ENCODE measurements at regions not wholly inside any gene's neighbourhood (a gene's known extent, or its start where the extent isn't known, plus 50 kb on each side); places are given as distances from the start of the nearest gene placed in this dataset.

DNA sequence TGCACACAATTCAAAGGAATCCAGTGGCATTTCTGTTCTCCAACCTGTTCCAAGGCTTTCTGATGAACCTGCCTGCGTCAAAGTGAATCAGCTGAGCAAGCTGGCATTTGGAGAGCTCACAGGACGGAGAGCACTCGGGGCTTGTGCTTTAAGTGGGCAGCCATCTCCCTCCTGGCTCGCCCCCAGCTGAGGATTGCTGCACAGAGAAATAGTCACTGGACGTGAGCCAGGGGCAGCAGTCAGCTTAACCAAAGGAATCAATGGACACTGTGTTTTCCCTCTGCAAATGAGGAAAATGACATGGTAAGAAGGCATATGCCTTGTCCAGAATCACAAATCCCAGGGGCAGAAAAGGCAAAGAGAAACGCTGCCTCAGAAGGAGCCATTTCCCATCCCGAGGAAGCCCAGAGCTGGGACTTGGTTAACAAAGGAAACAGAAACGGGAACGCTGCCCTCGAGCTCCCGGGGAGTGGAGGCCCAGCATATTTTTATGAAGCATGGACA, 299.4 kb downstream of the ZSWIM6 start:
- Histone ChIP-seq H3K36me3 (ENCODE audit: control insufficient read depth in 2 of 2, insufficient read depth in 2 of 2, low read length in 2 of 2) (no peaks in the 10 kb centered on the region), H3K27ac (ENCODE audit: low read depth in 2 of 2, low read length in 2 of 2) (no peak overlapping the region), H3K4me1 (ENCODE audit: control insufficient read depth in 2 of 2, insufficient read depth in 2 of 2, low read length in 2 of 2) (peaks cover 0 to 3% of the 10 kb centered on the region in 2 donors), H3K27me3 (ENCODE audit: control insufficient read depth in 2 of 2, insufficient read depth in 2 of 2, low read length in 2 of 2) (no peaks in the 10 kb centered on the region), H3K4me3 (ENCODE audit: low read length in 2 of 2) (no peak overlapping the region), H3K9ac (ENCODE audit: low read depth in 1 of 2, low read length in 2 of 2) (no peak overlapping the region), H3K9me3 (ENCODE audit: control insufficient read depth in 2 of 2, low read length in 2 of 2) (no peaks in the 10 kb centered on the region)

DNA sequence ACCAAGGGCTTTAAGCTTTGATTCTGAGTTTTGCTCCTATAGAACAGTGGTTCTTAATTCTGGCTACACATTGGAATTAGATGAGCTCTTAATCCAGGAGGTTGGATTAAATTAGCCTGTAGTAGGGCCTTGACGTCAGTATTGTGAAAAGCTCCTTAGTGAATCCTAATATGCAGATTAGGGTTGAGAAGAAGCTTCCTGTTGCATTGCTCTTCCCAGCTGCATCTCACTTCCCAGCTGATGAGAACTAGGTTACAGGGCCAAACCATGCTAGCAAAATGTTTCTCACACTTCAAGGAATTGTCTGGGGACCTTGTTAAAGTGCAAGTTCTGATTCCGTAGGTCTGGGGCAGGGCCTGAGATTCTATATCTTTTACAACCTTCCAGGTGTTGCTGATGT, 300.0 kb downstream of the ZSWIM6 start:
- H3K4me3 ChIP-seq (ENCODE audit: low read length in 2 of 2), result no peak overlapping the region
- H3K4me1 ChIP-seq (ENCODE audit: control insufficient read depth in 2 of 2, insufficient read depth in 2 of 2, low read length in 2 of 2), result no peaks in the 10 kb centered on the region
- H3K27me3 ChIP-seq (ENCODE audit: control insufficient read depth in 2 of 2, insufficient read depth in 2 of 2, low read length in 2 of 2), result no peaks in the 10 kb centered on the region
- no peaks in the 10 kb centered on the region for H3K36me3 ChIP-seq (ENCODE audit: control insufficient read depth in 2 of 2, insufficient read depth in 2 of 2, low read length in 2 of 2)
- no peak overlapping the region for H3K27ac ChIP-seq (ENCODE audit: low read depth in 2 of 2, low read length in 2 of 2)
- H3K9ac ChIP-seq (ENCODE audit: low read depth in 1 of 2, low read length in 2 of 2), result no peak overlapping the region
- H3K9me3 ChIP-seq (ENCODE audit: control insufficient read depth in 2 of 2, low read length in 2 of 2), result no peaks in the 10 kb centered on the region

DNA sequence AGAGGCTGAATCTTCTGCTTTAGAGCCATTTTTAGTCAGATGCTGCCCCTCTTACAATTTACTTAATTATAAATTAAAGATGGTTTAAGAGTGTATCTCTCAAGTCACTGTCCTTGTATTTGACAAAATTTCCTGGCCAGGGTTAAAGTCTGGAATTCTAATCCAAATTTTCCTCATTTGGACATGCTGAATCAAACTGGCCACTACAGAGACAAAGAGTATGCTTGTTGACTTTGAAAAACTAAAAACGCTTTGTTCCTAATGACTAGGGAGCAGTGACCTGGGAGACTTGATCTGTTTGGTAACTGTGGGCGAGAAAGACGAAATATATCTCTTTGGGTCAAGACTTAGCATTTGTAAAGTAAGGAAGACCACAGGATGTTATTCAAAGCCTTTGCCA, 303.2 kb downstream of the ZSWIM6 start:
- H3K4me3 ChIP-seq (ENCODE audit: low read length in 2 of 2), result no peak overlapping the region
- no peaks in the 10 kb centered on the region for H3K4me1 ChIP-seq (ENCODE audit: control insufficient read depth in 2 of 2, insufficient read depth in 2 of 2, low read length in 2 of 2)
- H3K36me3 ChIP-seq (ENCODE audit: control insufficient read depth in 2 of 2, insufficient read depth in 2 of 2, low read length in 2 of 2), result no peaks in the 10 kb centered on the region
- no peak overlapping the region for H3K27ac ChIP-seq (ENCODE audit: low read depth in 2 of 2, low read length in 2 of 2)
- no peaks in the 10 kb centered on the region for H3K9me3 ChIP-seq (ENCODE audit: control insufficient read depth in 2 of 2, low read length in 2 of 2)
- H3K27me3 ChIP-seq (ENCODE audit: control insufficient read depth in 2 of 2, insufficient read depth in 2 of 2, low read length in 2 of 2), result no peaks in the 10 kb centered on the region
- H3K9ac ChIP-seq (ENCODE audit: low read depth in 1 of 2, low read length in 2 of 2), result no peak overlapping the region

DNA sequence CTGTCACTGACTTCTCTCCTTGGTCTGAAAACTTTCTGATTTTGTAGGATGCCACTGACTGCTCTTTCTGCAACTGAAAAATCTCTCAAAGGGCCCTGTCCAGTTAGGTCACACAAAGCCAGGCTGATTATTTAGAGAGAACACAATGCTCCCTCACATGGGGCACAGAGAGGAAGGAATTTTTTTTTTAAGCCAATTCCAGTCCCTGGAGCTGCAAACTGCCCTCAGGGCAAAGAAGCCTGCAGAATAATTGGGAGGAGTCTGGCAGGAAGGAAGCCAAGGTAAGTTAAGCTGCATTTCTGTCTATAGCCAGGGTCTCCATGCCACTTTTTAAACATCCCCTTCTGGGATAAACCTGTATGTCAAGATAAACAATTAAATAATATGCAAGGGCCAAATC, 305.5 kb downstream of the ZSWIM6 start:
- Histone ChIP-seq H3K27ac (ENCODE audit: low read depth in 2 of 2, low read length in 2 of 2) (no peak overlapping the region), H3K36me3 (ENCODE audit: control insufficient read depth in 2 of 2, insufficient read depth in 2 of 2, low read length in 2 of 2) (no peaks in the 10 kb centered on the region), H3K9me3 (ENCODE audit: control insufficient read depth in 2 of 2, low read length in 2 of 2) (no peaks in the 10 kb centered on the region), H3K4me3 (ENCODE audit: low read length in 2 of 2) (no peak overlapping the region), H3K9ac (ENCODE audit: low read depth in 1 of 2, low read length in 2 of 2) (no peak overlapping the region), H3K4me1 (ENCODE audit: control insufficient read depth in 2 of 2, insufficient read depth in 2 of 2, low read length in 2 of 2) (no peaks in the 10 kb centered on the region), H3K27me3 (ENCODE audit: control insufficient read depth in 2 of 2, insufficient read depth in 2 of 2, low read length in 2 of 2) (no peaks in the 10 kb centered on the region)

DNA sequence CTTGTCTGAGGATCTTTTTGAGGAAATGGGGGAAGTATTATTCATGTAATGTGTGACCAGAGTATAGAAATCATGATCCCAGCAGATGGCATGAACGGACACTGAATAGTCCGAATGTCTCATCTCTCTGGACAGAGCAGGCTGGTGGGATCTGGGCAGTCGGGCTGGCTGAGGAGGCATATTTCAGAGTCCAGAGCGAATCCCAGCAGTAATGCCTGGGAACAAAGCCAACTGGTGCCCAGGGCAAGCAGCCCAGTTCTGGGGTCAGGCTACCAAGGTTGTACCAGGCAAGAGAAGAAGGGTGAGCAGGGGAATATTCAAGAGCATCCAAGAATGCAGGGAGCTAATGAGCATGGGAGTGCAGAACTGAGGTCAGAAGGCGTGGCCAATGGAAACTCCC, 306.4 kb downstream of the ZSWIM6 start:
- Histone ChIP-seq H3K27ac (ENCODE audit: low read depth in 2 of 2, low read length in 2 of 2) (no peak overlapping the region), H3K9ac (ENCODE audit: low read depth in 1 of 2, low read length in 2 of 2) (no peak overlapping the region), H3K4me3 (ENCODE audit: low read length in 2 of 2) (no peak overlapping the region), H3K4me1 (ENCODE audit: control insufficient read depth in 2 of 2, insufficient read depth in 2 of 2, low read length in 2 of 2) (no peaks in the 10 kb centered on the region), H3K27me3 (ENCODE audit: control insufficient read depth in 2 of 2, insufficient read depth in 2 of 2, low read length in 2 of 2) (no peaks in the 10 kb centered on the region), H3K9me3 (ENCODE audit: control insufficient read depth in 2 of 2, low read length in 2 of 2) (no peaks in the 10 kb centered on the region), H3K36me3 (ENCODE audit: control insufficient read depth in 2 of 2, insufficient read depth in 2 of 2, low read length in 2 of 2) (no peaks in the 10 kb centered on the region)

DNA sequence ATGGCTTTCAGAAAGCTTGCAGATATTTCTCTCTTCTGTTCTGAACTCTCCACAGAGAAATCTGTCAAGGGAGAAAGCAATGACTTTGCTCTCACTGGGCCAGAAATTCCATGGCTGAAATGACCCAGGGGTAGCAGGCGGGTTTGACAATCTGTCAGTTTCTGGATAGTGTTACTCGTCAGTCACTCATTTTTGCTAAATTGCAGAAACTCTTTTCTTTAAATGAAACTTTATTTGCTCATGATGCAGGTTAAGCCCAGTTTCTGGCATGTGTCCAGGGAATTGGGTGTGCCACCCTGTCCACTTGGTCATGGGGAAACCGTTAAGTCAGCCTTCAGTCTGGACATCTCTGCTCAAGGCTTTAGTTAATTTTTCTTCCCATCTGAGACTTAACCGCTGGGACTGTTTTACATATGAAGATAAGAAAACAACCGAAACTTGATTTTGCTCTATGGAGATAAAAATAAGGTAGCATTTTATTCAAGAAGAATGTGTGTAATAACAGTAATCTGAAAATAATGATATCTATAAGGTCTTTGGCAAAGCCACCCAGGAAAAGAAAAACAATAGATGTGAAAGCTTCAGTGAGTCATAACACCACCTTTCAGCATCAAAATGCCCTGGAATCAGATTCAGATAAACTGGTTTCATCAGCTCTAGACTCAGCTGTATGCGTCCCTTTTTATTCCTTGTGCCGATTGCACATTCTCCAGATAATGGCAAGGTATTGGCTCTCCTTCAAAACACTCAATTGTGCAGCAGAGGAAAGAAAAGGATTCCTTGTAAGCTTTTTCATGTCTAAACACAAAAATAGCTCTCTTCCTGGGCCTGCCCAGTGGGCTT, 308.3 kb downstream of the ZSWIM6 start:
- Histone ChIP-seq H3K4me3 (ENCODE audit: low read length in 2 of 2) (no peak overlapping the region), H3K27ac (ENCODE audit: low read depth in 2 of 2, low read length in 2 of 2) (no peak overlapping the region), H3K27me3 (ENCODE audit: control insufficient read depth in 2 of 2, insufficient read depth in 2 of 2, low read length in 2 of 2) (no peaks in the 10 kb centered on the region), H3K9me3 (ENCODE audit: control insufficient read depth in 2 of 2, low read length in 2 of 2) (no peaks in the 10 kb centered on the region), H3K4me1 (ENCODE audit: control insufficient read depth in 2 of 2, insufficient read depth in 2 of 2, low read length in 2 of 2) (no peaks in the 10 kb centered on the region), H3K36me3 (ENCODE audit: control insufficient read depth in 2 of 2, insufficient read depth in 2 of 2, low read length in 2 of 2) (no peaks in the 10 kb centered on the region), H3K9ac (ENCODE audit: low read depth in 1 of 2, low read length in 2 of 2) (no peak overlapping the region)

DNA sequence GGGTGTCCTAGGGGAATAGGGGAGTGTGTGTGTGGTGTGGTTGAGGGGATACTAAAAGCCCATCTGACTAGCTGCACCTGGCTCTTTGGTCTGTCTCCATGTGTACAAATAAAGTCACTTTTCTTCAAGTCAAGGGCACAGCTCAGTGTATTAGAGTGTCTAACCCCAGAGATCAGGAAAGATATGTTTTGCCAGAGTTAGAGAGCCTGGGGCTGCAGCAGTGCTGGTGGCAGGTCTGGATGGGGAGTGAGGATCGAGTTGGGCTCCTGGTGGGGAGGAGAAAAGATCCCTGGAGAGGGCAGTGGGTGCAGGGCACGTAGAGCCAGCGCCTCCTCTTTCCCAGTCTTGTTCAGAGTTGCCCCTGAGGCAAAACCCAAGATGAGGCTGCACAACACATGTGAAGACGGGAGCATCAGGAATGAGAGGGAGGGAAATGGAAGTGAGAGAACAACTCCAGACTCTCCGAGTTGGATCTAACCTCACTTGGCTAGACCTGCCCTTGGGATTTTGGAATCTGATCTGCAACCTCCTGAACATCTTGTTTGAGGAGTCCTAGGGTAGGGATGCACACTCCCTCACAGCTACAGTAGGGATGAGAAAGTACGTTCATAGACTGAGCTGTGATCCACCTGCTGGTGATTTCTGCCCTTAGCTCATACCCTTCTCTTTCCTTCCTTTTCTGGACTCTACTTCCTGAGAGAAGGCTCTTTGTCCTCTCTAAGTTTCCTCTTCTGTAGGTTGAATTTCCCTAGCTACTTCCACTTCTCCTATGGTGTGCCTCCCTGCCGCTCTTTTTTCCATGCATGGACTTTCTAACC, 309.9 kb downstream of the ZSWIM6 start:
- Histone ChIP-seq H3K4me1 (ENCODE audit: control insufficient read depth in 2 of 2, insufficient read depth in 2 of 2, low read length in 2 of 2) (no peaks in the 10 kb centered on the region), H3K4me3 (ENCODE audit: low read length in 2 of 2) (no peak overlapping the region), H3K36me3 (ENCODE audit: control insufficient read depth in 2 of 2, insufficient read depth in 2 of 2, low read length in 2 of 2) (no peaks in the 10 kb centered on the region), H3K9me3 (ENCODE audit: control insufficient read depth in 2 of 2, low read length in 2 of 2) (no peaks in the 10 kb centered on the region), H3K27ac (ENCODE audit: low read depth in 2 of 2, low read length in 2 of 2) (no peak overlapping the region), H3K9ac (ENCODE audit: low read depth in 1 of 2, low read length in 2 of 2) (no peak overlapping the region), H3K27me3 (ENCODE audit: control insufficient read depth in 2 of 2, insufficient read depth in 2 of 2, low read length in 2 of 2) (no peaks in the 10 kb centered on the region)

DNA sequence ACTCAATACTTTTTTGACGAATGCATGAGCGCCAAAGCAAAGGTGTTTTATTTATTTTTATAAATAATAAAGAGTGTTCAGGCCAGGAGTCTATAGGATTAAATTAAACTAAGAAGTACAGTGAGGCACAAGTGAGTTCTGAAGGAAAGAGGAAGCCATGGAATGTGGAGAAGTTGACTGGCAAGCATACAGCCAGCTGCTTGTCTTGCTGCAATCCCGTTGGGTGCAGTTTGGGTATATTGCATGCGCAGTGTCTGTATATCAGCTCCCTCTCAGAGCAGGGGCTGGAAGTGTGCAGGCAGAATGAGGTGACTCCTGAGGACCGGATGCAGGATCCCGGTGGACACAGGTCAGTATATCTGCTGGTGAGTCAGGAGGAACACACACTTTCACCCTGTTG, 315.6 kb downstream of the ZSWIM6 start:
- no peak overlapping the region for H3K9ac ChIP-seq (ENCODE audit: low read depth in 1 of 2, low read length in 2 of 2)
- no peaks in the 10 kb centered on the region for H3K36me3 ChIP-seq (ENCODE audit: control insufficient read depth in 2 of 2, insufficient read depth in 2 of 2, low read length in 2 of 2)
- no peaks in the 10 kb centered on the region for H3K27me3 ChIP-seq (ENCODE audit: control insufficient read depth in 2 of 2, insufficient read depth in 2 of 2, low read length in 2 of 2)
- H3K9me3 ChIP-seq (ENCODE audit: control insufficient read depth in 2 of 2, low read length in 2 of 2), result no peaks in the 10 kb centered on the region
- no peak overlapping the region for H3K4me3 ChIP-seq (ENCODE audit: low read length in 2 of 2)
- H3K4me1 ChIP-seq (ENCODE audit: control insufficient read depth in 2 of 2, insufficient read depth in 2 of 2, low read length in 2 of 2), result no peaks in the 10 kb centered on the region
- H3K27ac ChIP-seq (ENCODE audit: low read depth in 2 of 2, low read length in 2 of 2), result no peak overlapping the region

DNA sequence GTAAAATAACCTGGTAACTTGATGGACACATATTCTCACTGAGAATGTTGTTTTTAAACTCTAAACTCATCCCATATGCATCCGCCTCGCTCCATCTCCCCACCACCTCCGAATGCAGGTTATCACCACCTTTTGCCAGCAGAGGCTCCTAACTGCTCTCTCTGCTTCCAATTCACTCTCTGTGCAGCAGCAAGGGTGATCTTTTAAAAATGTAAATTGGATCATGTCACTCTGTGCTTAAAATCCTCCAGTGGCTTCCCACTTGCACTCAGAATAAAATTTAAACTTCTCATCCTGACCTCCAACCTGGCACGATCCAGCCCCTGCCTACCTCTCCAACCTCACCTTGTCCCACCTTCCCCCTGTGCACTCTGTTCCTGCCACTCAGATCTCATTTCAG, 317.2 kb downstream of the ZSWIM6 start:
- H3K36me3 ChIP-seq (ENCODE audit: control insufficient read depth in 2 of 2, insufficient read depth in 2 of 2, low read length in 2 of 2), result no peaks in the 10 kb centered on the region

DNA sequence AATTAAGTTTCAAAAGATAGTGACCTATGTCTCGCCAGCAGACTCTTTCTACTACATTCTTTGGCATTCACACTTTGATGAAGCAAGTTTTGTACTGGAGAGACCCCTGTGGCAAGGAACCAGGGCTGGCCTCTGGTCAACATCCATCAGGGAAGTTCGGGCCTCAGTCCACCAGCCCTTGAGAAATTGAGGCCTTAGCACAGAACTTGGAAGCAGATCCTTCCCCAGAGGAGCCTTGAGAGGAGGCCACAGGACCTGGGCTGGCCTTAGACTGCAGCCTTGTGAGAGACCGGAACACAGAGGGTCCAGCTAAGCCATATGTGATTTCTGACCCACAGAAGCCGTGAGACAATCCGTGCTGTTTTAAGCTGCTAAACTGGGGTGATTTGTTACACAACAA, 317.9 kb downstream of the ZSWIM6 start:
- Histone ChIP-seq H3K4me3 (ENCODE audit: low read length in 2 of 2) (no peak overlapping the region), H3K9ac (ENCODE audit: low read depth in 1 of 2, low read length in 2 of 2) (no peak overlapping the region), H3K36me3 (ENCODE audit: control insufficient read depth in 2 of 2, insufficient read depth in 2 of 2, low read length in 2 of 2) (no peaks in the 10 kb centered on the region), H3K9me3 (ENCODE audit: control insufficient read depth in 2 of 2, low read length in 2 of 2) (no peaks in the 10 kb centered on the region), H3K27me3 (ENCODE audit: control insufficient read depth in 2 of 2, insufficient read depth in 2 of 2, low read length in 2 of 2) (no peaks in the 10 kb centered on the region), H3K27ac (ENCODE audit: low read depth in 2 of 2, low read length in 2 of 2) (no peak overlapping the region), H3K4me1 (ENCODE audit: control insufficient read depth in 2 of 2, insufficient read depth in 2 of 2, low read length in 2 of 2) (no peaks in the 10 kb centered on the region)

More for the DNA sequence above, 317.2 kb downstream of the ZSWIM6 start:
- H3K27ac ChIP-seq (ENCODE audit: low read depth in 2 of 2, low read length in 2 of 2), result no peak overlapping the region
- no peaks in the 10 kb centered on the region for H3K27me3 ChIP-seq (ENCODE audit: control insufficient read depth in 2 of 2, insufficient read depth in 2 of 2, low read length in 2 of 2)
- H3K4me3 ChIP-seq (ENCODE audit: low read length in 2 of 2), result no peak overlapping the region
- no peak overlapping the region for H3K9ac ChIP-seq (ENCODE audit: low read depth in 1 of 2, low read length in 2 of 2)
- H3K4me1 ChIP-seq (ENCODE audit: control insufficient read depth in 2 of 2, insufficient read depth in 2 of 2, low read length in 2 of 2), result no peaks in the 10 kb centered on the region
- no peaks in the 10 kb centered on the region for H3K9me3 ChIP-seq (ENCODE audit: control insufficient read depth in 2 of 2, low read length in 2 of 2)
